ENCODE measurements at regions not wholly inside any gene's neighbourhood (a gene's known extent, or its start where the extent isn't known, plus 50 kb on each side); places are given as distances from the start of the nearest gene placed in this dataset.
"Not testable (repeated sequence)": the region's sequence is repeated elsewhere in the genome, so short reads cannot be mapped to it uniquely, and the experiment has no call there.

DNA sequence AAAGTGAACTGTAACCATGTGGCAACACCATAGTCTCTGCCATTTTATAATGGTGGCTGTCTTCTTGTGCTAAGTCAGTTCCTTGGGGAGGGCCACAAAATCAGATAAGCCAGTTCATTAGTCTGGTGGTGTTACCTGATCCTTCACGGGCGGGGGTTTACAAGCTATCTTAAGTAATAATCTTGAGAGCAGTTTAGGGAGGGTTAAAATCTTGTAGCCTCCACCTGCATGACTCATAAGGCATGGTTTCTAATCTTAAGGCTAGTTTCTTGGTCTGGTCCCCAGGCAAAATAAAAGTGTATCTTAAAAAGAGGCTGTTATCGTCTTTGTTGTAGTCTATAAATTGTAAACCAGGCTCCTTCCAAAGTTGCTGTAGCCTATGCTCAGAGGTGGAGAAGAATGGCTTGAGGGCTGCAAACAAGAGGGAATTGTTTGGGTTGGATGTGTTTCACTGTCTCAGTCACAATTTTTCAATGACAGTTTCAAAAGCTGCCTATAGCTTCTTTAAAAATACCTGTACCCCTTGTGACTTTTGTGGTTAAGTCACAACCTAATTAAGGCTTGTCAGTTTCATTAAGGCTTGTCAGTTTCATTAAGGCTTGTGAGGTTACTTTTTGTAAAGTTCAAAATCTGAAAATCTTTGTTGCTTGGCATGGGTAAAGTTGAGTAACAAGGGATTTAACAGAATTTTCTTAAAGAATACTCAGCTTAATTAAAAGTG is 135.7 kb downstream of the RPS4Y2 start:
- no peak for DNase-seq (ENCODE audit: low read depth)

DNA sequence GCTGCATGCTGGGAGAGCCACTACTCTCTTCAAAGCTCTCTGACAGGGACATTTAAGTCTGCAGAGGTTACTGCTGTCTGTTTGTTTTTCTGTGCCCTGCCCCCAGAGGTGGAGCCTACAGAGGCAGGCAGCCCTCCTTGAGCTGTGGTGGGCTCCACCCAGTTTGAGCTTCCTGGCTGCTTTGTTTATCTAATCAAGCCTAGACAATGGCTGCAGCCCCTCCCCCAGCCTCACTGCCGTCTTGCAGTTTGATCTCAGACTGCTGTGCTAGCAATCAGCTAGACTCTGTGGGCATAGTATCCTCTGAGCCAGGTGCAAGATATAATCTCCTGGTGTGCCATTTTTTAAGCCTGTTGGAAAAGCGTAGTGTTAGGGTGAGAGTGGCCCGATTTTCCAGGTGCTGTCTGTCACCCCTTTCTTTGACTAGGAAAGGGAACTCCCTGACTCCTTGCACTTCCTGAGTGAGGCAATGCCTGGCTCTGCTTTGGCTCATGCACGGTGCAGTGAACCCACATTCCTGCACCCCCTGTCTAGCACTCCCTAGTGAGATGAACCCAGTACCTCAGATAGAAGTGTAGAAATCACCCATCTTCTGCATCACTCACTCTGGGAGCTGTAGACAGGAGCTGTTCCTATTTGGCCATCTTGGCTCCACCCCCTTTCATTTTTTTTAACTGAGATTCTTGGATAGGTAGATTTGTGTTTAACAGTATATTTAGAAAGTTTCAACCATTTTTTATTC is 169.6 kb downstream of the RPS4Y2 start:
- DNase-seq (ENCODE audit: low read depth) = not testable (repeated sequence)

DNA sequence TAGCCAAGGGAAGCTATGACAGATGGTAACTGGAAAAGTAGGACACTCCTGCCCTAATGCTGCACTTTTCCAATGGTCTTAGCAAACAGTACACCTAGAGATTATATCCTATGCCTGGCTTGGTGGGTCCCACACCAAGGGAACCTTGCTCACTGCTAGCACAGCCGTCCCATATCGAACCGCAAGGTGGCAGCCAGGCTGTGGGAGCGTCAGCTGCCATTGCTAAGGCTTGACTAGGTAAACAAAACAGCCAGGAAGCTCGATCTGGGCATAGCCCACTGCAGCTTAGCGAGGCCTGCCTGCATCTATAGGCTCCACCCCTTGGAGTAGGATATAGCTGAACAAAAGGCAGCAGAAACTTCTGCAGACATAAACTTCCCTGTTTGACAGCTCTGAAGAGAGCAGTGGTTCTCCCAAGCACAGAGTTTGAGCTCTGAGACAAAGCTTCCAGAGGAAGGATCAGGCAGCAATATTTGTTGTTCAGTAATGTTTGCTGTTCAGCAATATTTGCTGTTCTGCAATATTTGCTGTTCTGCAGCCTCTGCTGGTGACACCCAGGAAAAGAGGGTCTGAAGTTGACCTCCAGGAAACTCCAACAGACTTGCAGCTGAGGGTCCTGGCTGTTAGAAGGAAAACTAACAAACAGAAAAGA is 173.9 kb downstream of the RPS4Y2 start:
- no peak for DNase-seq (ENCODE audit: low read depth)

DNA sequence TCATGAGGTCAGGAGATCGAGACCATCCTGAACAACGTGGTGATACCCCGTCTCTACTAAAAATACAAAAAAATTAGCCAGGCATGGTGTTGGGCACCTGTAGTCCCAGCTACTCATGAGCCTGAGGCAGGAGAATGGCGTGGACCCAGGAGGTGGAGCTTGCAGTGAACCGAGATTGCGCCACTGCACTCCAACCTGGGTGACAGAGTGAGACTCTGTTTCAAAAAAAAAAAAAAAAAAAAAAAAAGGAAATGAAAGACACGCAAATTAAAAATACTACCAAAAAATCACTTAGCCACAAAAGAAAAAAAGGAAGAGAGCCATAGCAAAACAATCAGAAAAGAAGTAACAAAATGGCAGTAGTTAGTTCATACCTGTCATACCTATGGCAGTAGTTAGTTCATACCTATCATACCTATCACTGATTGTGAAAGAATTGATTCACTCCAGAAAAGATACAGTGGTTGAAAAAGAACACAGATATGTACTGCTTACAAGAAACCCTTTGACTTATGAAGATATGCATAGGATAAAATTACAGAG is 180.9 kb downstream of the RPS4Y2 start:
- not testable (repeated sequence) for DNase-seq (ENCODE audit: low read depth)

DNA sequence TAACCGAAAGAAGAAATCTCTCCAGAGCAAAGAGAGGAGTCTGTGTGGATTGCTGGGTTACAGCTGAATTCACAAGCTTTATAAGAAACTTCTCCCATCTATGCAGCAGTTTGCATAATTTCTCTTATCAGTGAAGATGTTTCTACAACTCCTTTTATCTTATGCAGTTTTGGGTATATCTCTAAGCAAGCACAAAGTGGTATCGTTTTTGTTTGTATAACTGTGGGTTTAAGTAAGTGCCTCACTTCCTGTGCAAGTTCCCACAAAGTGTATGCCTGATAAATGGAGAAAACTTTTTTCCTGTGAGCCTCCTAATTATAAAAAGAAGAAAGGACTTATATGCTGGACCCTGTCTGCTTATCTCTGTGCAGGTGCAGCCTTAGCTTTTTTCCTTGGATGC is 205.6 kb downstream of the RPS4Y2 start:
- no peak for DNase-seq (ENCODE audit: low read depth)

DNA sequence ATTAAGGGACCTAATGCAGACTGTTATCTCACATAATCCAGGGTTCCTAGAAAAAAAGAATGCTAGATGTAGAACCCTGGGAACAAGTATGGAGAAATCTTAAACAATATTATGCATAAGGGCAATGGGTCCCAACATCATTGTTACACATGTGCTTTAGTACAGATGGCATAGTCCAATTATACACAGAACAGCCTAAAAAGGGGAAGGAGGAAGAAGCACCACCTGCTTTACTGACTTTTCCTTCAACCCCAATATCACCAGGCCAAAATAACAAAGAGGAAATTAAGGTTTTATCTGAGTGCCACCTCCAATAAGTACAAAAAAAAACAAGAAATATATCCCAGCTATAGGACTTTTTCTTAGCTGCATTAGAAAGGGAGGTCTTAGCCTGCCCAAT is 211.9 kb downstream of the RPS4Y2 start:
- no peak for DNase-seq (ENCODE audit: low read depth)

DNA sequence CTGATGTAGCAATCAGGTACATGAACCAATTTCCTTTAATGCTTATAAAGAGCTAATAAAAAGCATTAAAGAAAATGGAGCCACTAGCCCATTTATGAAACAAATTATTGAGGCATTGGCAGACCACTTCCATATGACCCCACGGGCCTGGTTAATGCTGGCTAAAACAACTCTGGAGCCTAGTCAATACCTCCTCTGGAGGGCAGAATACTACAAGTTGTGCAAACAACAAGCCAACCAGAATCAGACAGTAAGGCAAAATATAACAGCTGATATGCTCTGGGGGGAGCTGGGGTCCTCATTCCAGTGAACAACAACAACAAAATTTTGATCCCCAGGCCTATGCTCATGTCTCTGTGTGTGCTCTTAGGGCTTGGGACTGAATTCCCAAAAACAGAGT is 212.3 kb downstream of the RPS4Y2 start:
- DNase-seq (ENCODE audit: low read depth) = no peak

DNA sequence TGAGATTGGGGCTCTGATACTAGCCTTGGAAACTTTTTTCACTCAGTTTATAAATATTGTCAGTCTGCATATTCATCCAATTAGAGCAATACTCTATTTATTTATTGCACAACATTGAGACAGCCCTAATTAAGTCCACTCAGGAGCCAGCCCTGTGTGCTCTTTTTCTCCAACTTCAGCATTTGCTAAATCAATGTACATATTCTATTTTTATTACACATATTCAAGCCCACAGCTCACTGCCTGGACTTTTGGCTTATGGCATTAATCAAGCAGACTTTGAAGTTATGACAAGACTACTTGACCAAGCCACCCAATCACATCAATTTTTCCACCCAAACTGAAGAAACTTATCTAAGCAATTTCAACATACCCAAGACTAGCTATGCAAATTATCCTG is 215.5 kb downstream of the RPS4Y2 start:
- DNase-seq (ENCODE audit: low read depth) = no peak

DNA sequence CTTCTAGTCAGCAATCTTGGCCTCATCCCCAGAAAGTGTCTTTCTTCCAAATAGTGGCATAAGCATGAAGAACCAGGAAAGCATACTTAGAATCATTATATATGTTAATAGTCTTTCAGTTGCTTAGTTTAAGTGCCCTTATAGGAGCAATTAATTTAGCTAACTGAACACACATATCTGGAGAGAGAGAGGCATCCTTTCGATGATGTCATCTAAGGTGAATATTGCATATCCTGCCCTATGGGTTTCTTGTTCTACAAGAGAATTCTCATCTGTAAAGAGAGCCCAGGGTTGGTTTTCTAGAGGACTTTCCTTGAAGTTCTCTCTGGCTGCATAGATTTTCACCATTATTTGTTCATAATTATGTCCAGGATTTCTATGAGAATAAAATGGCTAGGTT is 230.1 kb downstream of the RPS4Y2 start:
- no peak for DNase-seq (ENCODE audit: low read depth)

DNA sequence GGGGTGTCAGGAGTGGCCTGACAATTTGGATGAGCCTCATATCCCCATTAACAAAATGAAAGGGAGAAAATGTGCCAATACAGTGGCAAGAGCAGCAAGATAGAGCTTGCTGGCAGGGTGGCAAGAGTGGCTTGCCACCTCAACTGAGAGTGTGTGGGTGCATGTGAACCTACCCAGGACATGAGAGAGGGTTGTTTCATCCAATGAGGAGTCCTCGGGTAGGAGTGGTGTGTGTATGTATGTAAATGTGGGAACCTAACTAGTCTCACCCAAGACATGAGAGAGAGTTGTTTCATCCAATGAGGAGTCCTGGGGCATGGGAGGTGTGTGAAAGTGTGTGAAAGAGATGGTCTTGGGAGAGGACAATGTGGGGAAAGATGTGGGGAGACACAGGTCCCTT is 234.2 kb downstream of the RPS4Y2 start:
- DNase-seq (ENCODE audit: low read depth) = no peak

DNA sequence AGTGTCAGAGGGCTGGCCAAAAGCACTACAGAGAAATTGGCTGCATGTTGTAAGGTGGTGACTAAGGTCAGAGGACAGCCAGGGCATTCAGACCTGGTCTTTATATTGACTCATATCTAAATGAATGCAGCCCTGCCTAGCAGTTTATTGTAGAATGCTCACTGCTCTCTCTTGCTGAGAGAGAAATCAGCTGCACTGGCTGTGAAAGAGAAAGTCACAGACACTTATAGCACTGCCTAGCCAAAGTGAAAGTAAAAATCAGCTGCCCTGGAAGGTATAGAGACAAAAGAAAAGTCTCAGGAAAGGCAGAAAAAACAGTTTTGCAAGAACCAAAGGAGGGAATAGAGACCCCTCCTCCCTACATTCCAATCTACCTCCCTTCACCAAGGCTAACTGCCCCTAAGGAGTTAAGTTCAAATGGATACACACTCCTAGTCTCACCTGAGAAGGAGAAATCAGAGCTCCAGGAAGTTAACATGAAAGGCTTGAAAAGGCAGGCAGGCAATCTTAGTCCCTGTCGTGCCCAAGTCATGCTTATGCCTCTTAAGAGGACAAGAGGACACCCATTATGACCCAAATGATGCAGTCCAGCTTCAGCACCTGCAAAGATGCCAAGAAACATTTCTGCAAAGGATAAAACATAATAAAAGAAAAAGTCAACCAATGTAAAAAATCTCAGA is 235.1 kb downstream of the RPS4Y2 start:
- DNase-seq (ENCODE audit: low read depth) = no peak

DNA sequence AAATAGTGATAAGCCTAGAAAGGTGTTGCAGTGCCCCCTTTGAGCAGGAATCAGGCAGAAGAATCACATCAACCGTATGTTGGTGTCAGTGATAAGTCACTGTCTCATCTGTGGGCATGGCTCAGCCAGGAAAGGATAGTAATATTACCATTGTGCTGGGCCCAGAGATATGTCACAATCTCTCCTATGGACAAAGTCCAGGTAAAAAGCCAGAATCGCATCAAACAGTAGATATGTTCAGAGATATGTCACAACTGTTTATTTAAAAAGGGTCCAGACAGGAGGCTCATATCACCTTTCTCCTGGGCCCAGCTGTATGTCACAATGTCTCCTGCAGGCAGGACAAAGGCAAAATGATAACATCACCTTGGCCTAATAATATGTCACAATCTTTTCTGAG is 241.4 kb downstream of the RPS4Y2 start:
- no peak for DNase-seq (ENCODE audit: low read depth)

DNA sequence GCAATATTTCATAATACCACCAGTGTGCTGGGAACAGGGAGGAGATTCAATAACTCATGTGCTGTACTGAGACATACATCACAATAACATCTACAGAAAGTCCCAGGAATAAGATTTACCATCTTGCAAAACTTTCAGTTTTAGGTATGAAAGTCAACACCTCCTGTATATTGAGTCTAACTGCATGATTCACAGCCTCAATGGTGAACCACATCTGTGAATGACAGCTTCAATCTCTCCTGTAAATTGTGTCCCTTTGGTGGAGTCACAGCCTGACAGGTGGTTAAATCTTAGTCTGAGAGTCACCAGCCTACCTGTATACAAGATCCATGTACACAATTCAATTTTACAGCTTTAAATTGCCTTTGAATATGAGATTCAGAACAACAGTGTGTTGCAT is 242.1 kb downstream of the RPS4Y2 start:
- DNase-seq (ENCODE audit: low read depth) = no peak

DNA sequence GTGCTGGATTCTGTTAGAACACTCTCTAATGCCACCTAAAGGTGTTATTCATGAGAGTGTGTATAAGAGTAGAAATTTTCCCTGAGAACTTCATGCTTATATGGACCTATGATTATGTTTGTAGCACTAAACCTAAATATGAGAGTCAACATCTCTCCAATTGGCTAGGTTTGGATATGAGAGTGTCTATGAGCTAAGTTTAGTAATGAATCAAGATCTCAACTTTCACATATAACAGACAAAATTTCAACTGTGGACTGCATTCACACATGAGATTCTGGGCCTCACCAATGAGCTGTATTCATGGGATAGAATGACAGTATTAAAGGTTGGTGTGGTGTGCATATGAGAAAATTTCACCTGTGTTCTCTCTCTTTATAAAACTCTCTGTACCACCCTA is 242.6 kb downstream of the RPS4Y2 start:
- DNase-seq (ENCODE audit: low read depth) = no peak

DNA sequence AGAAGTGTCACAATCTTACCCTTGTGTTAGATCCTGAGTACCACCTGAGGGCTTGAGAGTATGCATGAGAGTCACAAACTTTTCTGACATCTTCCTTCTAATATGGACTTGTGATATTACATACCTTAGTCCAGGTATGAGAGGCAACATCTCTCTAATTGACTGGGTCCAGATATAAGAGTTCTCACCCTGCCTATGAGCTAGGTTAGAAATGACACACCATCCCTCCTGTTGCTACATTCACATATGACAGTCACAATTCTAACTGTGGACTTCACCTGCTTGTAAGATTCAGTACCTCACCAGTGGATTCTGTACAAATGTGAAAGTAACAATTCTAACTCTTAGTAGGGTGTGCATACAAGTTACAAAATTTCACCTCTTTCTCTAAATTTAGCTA is 245.2 kb downstream of the RPS4Y2 start:
- no peak for DNase-seq (ENCODE audit: low read depth)

DNA sequence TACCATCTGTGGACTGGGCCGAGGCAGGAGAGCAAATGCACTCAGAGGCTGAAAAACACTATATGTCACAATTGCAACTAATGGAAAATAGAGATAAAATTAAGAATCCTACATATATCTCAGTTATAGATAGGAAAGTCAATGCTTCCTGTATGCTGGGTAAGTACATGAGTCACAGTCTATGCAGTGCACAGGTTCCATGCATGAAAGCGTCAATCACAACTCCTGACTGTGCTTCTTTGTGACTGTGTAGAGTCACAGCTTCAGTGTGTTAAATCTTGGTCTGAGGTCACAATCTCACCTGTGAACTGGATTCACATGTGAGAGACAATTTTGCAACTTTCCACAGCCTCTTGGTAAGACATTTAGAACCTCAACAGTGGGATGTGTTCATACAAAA is 247.2 kb downstream of the RPS4Y2 start:
- DNase-seq (ENCODE audit: low read depth) = no peak

DNA sequence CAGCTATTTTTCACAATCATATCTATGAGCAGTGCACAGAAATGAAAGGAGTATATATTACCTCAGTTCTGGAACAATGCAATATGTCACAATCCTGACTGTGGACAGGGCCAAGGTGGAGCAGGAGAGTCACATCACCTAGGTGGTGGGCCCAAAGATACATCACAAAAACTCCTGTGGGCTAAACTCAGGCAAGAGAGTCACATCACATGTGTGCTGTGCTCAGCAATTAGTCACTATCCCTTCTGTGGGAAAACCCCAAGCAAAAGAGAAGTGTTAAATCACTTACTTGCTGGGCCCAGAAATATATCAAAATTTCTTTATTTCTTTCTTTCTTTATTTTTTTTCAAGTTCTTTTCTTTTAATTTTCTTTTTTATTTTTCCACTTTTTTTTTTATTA is 249.6 kb downstream of the RPS4Y2 start:
- no peak for DNase-seq (ENCODE audit: low read depth)

DNA sequence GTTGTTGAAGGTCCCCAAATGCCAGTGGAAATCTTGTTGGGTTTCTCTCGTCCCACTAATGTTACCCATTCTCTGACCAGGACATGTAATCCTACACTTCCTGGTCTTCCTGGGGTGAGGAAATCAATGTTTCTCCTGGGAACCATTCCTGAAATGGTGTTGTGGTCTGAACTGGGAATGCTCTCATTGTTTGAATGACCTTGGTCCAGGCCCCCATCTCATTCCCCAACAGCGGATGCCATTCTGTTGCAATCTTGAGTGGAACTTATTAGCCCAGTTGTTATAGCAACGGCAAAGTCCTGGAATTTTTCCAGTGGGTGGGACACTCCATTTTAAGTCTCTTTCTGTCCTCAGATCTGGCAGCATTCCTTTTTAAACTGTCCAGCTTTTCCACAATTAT is 265.9 kb downstream of the RPS4Y2 start:
- DNase-seq (ENCODE audit: low read depth) = no peak

DNA sequence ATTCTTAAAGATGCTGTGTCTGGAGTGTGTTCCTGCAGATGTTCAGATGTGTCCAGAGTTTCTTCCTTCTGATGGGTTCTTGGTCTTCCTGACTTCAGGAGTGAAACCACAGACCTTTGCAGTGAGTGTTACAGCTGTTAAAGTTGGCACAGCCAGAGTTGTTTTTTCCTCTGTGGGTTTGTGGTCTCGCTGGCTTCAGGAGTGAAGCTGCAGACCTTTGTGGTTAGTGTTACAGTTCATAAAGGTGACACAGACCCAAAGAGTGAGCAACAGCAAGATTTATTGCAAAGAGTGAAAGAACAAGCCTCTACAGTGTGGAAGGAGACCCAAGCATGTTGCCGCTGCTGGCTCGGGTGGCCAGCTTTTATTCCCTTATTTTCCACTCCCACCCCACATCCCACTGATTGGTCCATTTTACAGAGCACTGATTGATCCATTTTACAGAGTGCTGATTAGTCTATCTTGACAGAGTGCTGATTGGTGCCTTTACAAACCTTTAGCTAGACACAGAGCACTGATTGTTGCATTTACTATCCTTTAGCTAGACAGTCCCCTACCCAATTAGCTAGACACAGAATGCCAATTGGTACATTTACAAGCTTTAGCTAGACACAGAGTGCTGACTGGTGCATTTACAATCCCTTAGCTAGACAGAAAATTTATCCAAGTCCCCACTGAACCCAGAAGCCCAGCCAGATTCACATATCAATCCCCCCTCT is 266.6 kb downstream of the RPS4Y2 start:
- DNase-seq (ENCODE audit: low read depth) = no peak

DNA sequence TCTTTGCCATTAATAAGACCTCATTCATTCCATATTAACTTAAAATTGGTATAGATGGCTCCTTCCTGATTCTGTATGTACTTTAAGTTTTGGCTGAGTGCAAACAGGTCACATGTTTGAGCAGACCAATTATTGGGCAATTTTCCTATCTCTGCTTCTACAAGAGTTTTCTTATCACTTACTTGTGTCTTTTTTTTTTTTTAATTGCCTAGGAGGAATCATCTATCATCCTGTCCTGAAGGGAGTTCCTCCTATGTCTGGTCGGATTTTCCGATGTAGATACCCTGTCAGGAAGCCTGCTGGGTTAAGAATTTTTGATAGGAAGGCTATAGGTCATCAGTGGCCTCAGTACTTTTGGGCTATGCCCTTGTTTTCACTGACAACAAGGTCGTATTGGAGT is 268.0 kb downstream of the RPS4Y2 start:
- no peak for DNase-seq (ENCODE audit: low read depth)

DNA sequence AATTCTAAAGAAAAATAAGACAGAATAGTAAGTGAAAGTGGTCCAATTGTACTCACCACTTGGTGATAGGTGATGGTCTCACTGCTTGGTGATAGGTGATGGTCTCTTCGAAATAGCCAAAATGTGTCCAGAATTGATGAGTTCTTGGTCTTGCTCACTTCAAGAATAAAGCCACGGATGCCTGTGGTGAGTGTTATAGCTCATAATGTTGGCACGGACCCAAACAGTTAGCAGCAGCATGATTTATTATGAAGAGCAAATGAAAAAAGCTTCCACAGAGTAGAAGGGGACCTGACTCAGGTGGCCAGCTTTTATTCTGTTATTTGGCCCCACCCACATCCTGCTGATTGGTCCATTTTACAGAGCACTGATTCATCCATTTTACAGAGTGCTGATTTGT is 272.6 kb downstream of the RPS4Y2 start:
- DNase-seq (ENCODE audit: low read depth) = no peak

DNA sequence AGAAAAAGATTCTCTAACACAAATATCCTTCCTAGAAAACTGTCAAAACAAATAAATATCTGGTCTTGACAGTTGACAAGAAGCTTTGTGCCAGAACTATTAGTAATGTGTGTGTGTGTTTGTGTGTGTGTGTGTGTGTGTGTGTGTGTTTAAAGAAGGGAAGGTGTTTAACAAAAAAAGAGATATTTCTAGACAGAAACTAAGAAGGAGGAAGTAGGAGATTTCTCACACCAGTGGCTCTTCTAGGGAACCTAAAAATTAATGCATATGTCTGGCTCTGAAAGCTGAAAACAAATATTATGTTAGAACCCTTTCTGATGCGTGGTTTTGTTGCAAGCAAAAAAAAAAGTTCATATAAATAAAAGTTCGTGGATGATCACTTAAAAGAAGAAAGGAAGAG is 277.5 kb downstream of the RPS4Y2 start:
- no peak for DNase-seq (ENCODE audit: low read depth)

All from stimulated activated CD4-positive, alpha-beta T cell treated with anti-CD3 and anti-CD28 coated beads, Interleukin-2, amount 100 ng/mL, for 4 hours (primary cell).